GM18498 (cell line): ENCODE measurements at regions not wholly inside any gene's neighbourhood (a gene's known extent, or its start where the extent isn't known, plus 50 kb on each side); places are given as distances from the start of the nearest gene placed in this dataset.

ENCODE experiments used
- ATAC-seq: cut with Tn5 transposase; IDR thresholded peaks from one replicate; pipeline ENCODE4 v1.9.1; 2021; ENCODE audit warnings: mild to moderate bottlenecking, moderate library complexity; ENCODE audit not compliant: unreplicated experiment

DNA sequence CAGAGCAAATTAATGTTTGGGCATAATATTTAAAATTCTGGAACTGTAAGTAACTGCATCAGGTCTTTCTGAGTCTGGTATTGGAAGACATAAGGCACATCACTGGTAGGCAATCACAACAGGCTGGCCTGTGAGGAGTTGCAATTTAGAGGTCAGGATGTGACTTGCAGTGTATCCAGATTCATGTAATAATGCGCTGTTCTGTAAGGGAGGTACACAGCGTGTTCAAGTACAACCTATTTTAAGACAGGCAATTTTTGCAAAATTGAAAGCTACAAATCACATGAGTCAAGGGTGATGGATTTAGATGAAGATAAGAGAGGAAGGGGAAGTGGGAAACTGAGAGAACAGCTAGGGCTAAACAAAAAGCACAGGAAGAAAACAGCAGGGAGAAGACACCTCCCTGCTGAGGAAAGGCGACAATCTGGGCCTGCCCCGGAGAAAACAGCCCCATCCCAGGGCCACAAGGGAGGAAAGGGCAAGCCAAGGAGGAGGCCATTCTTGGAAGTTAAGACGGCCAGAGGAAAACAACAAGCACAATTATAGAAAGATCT lies 138.1 kb downstream of the LACC1 start:
- ATAC-seq = no peak

DNA sequence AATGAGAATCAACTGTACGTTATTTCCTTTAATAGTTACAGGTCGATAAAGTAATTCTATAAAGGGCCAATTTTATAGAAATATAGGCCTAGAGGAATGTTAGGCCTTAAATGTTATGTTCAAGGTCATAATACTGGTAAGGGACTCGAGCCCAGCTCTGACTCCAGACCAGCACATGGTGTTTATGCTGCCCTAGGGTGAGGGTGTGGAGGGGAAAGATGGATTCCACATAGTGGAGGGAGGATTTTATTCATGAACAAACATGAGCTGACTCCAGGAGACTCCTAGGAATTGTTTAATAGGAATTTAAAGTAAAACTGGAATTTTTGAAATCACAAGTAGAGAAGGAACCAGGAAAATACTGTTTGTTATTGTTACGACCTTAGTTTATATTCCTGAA lies 139.9 kb downstream of the LACC1 start:
- no peak for ATAC-seq

DNA sequence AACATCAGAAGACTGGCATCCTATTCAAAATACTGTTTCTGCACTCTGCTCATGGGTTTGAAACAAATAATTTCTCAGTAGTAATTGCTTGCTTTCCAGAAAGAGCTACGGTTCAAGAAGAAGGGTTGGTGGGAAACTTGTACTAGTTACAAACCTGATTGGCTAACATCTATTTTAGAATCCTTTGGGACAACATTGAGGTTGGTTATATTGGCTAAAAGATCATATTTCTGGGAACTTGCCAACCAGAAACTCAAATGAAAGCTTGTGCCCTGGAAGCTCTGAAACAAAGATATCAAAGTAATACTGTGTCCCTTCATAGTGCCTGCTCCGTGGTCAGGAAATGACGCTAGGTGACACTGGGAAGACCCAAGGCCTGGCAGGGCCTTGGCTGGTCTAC lies 141.7 kb downstream of the LACC1 start:
- no peak for ATAC-seq

DNA sequence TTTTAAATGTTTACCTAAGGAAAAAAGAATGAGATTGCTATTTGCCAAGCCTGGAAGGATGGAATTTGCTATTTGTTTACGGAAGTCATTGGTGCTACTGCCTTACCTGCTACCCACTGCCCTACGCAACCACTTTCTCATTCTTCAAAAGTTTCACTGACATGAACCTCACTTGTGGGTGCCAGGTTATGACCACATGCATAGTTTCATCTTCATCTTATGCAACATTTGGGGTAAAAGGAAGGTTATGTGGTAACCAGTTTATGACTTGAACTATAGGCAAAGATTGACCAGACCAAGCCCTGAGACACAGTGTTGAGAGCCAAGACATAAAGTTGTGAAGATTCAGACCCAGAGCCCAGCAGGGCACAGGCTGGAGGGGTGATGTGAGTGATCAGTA lies 142.5 kb downstream of the LACC1 start:
- no peak for ATAC-seq

DNA sequence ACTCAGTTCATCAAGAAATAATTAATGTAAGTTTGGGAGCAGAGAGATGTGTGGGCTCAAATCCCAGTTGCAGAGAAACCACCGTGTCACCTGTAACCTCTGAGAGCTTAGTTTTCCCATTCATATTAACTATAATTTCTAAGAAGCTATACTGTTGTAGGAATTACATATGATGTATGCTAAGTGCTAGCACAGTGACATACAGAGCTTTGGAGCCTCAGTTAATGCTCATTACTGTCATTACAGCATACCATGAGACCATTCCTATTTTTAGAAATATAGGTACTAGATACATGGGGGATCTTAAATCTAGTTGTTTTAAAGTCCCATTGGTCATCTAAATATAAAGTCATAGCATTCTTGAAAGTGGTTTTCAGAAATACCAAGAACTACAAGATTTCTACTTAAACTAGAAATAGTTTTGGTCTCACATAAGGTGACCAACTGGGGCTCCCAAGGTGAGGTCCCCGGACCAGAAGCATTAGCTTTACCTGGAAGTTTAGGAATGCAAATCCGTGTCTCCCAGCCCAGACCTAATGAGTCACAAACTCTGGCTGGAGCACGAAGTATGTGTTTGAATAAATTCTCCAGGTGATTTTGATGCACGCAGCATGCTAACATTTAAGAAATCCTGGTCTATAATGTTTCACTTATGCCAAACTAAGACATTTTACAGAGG lies 144.6 kb downstream of the LACC1 start:
- no peak for ATAC-seq

DNA sequence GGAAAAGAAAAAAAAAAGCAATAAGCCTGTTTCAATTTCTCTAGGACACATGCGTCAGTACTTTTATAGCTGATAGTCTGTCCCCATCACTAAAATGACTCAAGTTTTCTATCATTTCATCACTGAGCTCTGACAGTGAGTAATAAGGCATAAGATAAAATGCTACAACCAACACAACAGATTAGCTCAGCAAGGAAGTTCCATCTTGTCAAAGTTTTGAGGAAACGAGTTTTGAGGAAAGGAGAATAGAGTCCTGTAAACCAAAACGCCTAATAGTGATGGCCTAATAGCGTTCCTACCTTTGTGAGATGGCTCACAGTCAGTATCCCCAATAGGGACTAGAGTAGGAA lies 145.1 kb downstream of the LACC1 start:
- no peak for ATAC-seq

DNA sequence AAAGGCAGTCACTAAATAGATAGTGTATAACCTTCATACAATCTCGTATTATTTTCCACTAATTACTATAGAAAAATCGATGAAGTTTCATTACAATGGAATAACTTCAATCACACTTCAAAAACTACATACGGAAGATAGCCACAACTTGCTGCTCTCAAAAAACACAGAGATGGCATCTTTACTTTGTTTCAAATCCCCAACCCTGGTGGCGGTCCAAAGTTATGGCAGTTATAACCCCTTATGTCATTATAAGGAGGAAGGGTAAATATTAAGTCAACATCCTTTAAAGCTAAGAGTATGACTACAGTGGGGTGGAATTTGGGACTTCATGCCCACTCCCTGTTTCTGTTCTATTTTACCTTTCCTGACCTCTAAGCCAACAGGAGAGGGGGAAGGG lies 146.5 kb downstream of the LACC1 start:
- no peak for ATAC-seq

DNA sequence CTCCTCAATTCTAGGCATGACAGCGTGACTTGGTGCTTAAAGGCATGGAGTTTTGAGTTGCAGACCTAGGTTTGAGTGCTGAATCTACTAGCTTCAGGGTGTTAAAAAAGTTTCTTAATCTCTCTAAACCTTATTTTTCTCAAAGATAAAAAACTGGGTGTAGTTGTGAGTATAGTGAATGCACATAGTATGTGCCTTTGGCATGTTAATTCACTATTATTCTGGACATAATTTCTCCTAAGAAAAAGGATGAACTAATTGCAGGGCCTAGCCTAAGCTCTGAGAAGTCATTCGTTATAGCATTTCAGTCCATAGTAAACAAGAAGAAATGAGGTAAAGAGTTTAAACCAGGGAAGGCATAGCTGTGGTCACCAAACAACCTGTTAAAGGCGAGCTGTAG lies 149.0 kb downstream of the LACC1 start:
- no peak for ATAC-seq

DNA sequence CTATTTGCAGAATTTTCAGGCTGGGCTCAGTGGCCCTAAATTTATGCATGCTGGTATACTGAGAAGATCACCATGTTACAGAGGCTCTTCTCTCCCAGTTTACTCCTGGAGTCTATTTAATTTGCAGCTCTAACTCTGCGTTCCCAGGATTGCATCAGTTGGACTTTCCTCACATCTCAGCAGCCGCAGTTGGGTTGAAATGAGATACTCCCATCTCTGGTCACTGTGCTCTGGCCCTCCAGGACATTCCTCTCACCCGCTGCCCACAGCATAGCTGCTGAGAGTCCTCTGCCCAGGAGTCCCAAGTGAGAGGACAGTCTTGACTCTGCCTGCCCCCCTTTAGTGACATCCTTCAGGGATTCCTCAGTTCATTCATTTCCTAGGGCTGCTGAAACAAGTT lies 150.9 kb downstream of the LACC1 start:
- ATAC-seq = no peak

DNA sequence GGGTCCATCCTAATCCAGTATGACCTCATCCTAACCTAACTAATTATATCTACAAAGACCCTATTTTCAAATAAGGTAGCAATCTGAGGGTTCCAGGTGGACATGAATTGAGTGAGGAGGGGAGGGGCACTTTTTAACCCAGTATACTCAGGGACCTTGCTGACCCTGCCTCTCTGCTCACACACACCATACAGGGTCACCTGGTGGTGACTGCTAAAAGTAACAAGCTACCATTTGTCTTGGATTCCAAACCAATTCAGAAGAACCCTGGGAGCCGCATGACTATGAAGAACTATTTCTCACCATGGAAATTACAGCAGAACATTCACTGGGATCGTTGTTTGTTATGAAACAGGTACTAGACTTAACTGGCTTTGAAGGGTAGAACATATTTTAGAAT lies 151.9 kb downstream of the LACC1 start:
- ATAC-seq = no peak

DNA sequence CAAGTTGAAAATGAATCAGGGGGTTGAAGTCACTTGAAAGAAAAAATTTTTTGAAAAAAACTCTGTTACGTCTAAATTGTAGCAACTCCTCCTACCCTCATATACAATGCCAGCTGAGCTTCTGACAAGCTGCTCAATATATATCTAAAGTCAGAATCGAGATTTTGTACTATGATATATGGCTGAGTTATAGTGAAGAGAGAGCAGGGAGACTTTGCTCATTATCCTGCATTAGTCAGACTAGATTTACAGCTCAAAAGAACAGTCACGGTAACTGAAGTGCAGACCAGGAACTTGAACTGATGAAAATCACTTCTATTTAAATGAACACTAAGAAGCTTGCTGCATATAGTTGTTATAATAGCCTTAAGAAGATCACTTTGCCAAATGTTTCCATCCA lies 153.1 kb downstream of the LACC1 start:
- no peak for ATAC-seq

DNA sequence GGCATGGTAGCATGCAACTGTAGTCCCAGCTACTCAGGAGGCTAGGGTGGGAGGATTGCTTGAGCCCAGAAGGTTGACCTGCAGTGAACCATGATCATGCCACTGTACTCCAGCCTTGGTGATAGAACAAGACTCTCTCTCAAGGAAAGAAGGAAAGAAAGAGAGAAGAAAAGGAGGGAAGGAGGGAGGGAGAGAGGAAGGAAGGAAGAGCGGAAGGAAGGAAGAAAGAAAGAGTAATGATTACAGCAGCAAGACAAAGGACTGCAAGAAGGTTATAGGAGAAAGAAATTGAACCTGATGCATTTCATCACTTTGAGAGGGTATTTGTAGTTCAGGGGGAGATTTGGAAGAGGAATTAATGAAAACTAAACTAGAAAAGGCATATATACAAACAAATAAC lies 155.7 kb downstream of the LACC1 start:
- ATAC-seq = no peak

DNA sequence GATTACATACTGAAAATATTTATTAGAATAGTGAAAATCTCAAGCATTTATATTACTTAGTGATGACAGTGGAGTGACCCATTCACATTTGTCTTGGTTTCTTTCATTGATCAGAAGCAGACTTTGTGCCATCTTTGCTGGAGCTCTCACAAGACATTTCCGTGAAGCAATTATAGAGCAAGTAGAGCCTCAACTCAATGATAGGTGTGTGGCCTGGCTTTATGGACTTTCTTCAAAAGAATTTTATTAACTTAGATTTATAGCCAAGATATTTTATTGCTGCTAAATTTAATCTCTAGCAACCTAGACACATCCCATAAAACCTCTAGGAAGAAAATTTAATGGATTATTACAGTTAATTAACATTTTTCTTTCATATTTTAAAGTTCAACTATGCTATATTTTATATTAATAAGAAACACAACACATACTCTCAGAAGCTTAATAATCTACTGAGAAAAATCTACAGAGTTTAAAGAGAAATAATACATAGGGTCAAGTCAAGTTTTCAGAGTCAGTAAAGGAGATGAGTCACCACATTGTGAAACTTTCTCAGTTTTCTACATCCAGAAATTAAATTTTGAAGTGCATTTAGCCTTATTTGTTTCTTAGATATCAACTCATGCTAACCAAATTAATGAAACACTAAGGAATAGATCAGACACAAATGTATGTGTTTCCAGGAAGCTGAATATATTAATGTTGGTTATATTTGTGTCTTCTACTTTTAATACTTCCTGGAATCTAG lies 160.5 kb downstream of the LACC1 start:
- no peak for ATAC-seq

DNA sequence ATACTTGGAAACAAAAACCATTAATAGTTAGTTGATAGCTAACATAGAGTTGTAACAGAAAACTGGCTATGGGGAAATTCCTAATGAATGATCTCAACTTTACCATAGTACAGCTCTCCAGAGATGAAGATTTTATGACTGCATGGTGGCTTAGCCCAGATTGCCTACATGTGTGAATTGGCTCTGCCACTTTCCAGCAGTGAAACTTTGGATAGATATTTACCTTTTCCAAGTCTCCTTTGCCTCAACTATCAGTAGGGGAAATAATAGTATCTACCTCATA lies 161.1 kb downstream of the LACC1 start:
- ATAC-seq = no peak

DNA sequence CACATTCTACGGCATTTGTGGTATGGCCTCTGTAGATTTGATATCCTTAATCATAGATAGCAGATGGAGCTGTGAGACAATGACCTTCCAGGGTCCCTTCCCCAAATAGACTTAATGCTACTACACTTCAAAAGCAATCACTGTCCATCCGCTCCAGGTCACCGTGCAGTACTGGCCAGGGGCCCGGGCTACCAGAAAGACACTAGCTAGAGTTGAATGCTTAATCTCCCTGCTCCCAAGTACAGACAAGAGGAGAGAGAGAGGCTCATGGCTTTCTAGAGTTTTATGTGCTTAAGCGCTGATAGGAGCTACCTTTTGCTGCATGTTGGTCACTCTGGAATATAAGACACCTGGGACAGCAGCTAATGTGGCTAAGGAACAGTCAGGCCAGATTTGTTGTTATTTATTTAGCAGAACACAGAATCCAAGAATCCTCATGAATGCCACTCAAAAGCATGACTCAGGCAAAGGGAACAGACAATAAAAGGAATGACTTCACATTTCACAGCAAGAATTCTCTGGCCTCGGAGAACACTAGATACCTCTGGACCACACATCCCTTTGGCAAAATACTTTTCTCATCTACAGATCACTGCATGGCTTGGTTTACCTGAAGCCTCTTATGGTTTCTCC lies 165.0 kb downstream of the LACC1 start:
- no peak for ATAC-seq

DNA sequence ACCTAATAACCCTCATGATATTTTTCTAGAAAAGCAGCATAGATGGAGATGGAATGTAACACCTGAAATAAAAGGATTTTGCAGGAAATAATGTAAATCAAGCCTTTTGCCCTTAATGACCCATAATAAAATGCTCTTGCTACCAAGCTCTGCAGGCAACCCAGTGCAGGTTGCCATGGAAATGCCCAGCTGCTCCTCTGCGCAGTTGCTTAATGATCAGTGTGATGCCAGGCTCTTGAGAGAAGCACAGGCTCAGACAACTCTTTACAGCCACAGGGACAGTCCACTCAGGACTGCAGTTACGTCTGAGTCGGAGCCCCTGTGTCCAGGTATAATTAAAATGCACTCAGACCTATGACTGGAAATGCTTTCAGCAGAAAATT lies 165.5 kb downstream of the LACC1 start:
- ATAC-seq = no peak

DNA sequence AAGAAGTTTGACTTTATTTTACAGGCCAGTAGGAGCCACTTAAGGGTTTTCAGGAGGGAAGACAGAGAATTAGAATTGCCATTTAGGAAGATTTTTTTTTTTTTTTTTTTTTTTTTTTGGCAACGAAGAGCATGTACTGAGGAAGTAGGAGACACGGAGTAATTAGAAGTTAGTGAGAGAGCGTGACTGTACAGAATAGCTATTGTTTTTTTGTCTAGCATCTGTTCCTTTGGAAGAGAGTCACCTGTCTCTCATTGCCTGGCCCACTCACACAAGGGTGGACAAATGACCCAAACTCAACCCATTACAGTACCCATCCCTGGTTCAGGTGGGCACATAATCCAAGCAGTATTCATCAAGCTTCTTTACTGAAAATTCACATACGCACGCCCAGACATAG lies 166.7 kb downstream of the LACC1 start:
- ATAC-seq = no peak

DNA sequence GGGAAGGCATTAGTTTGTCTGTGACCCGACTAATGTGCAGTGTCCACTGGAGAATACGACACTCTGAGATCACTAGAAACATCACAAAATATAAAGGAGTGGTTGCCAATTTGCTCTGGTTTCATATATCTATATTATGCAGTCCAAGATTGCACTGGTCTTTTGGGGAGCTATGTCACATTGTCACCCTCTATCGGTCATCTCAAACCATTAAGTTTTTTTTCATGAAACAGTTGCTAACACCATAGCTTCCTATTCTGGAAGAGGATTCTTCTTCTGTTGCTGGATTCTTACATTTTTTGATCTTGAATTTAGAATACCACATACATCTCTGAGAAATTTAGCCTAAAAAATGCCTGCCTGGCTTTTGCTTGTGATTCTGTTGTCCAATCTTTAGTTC lies 168.6 kb downstream of the LACC1 start:
- ATAC-seq = no peak

DNA sequence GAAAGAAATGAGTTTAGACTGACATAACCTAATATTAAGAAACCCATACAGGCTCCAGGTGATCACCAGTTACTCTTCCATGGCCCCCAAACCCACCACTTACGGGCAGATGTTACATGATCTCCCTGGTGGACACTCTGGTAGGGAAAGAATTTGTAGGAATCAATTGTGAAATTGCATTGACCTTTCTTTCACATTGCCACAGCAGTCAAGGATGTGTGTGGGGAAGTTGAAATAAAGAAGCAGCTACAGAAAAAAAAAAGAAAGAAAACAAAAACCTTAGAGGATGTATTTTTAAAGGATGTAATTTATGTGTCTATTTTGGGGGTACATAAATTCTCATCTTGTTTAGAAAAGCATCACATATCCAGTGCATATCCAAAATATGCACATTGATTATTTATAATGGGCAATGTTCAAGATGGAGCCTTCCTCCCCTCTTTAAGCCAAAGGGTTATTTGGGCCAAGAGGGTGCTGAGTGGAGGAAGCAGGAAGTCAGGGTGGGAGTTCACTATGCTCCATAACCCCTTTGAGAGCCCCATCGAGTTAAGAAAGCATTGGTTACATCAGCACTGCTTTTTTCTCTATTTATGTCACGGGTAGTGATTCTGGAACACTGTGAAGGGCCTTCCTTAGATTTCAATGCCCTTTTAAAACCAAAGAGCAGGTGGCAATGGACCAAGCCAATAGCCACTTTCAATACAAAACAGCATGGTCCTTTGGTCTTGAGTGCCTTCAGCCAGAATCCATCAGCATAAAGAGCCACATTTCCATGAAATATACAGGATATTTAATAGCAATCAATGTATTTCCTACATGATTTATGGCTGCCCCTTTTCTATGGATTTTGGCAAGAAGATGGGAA lies 169.6 kb downstream of the LACC1 start:
- no peak for ATAC-seq

DNA sequence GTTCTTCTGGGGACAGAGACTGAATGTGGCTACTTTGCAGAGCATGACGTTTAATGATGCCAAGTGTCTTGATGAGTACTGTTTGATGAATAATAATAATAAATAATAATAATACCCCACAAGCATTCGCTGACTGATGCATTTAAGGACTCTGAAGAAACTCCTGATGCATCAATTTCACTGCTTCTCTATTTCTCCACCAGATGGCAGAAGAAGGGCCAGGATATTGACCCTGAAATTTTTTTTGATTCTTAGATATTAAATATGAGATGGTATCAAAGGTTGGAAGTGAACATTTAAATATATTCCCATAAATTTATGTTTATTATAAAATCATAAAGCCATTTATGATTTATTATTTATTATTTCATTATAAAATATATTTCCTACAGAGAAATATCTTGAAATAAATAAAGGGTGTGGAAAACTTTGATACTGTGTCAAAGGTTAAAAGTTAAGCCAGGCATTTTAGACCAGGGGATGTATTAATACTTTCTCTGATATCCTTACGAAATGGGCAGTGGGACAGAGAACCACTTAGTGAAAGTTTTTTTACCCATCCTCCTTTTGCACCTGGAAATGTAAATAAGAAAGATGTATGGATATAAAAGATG lies 170.9 kb downstream of the LACC1 start:
- no peak for ATAC-seq

DNA sequence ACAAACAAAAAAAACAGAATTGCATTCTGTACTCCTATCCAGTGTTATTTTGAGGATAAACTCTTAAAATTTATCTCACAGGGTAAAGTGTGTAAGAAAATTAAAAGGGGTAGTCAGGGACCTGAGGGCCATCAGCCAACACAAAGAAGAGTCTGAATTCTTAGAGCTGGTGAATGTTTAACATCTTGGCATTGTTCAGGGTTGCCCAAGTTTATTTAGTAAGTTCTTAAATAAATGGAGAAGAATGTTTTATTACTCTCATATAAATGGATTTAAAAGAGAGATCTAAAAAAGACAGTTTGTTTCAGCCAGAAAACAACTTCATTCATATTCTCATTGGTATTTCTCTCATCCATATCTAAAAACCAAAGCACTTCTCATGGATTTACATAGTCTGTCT lies 171.7 kb downstream of the LACC1 start:
- ATAC-seq = no peak
